Fibroblast of pulmonary artery (primary cell): ENCODE measurements at regions not wholly inside any gene's neighbourhood (a gene's known extent, or its start where the extent isn't known, plus 50 kb on each side); places are given as distances from the start of the nearest gene placed in this dataset.
A peak's percentile ranks its signal among the peaks of the same experiment; 100 is the strongest.

Experiments
- DNase-seq: peaks from one replicate; pipeline ENCODE4 v3.0.0-alpha.2; 2010; ENCODE audit warnings: low read depth
- H3K4me3 ChIP-seq: replicated peaks from 2 replicates; pipeline ENCODE4 v1.5.1; 2011; ENCODE audit warnings: low read depth, mild to moderate bottlenecking, control low read depth, low read length, moderate library complexity
- TF ChIP-seq, protein P1 (sequence below): IDR thresholded peaks from 2 replicates; pipeline ENCODE4 v1.5.1; 2011; ENCODE audit warnings: mild to moderate bottlenecking, control low read depth, low read length, inconsistent platforms; ENCODE audit errors: missing control alignments

DNA sequence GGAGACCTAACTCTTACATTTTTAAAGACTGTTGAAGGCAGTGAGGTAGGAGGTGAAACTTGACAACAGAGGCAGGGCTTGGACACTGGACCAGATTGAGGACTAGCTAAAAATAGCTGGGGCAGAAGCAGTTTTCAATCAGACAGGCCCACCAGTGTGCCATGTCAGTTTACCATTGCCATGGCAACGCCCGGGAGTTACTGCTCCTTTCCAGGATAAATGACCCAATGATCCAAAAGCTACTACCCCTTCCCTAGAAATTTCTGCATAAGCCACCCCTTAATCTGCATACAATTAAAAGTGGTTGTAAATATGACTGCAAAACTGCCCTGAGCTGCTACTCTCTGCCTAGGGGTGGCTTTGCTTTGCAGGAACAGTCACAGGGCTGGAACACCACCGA, 53.2 kb upstream of the PKP2 start:
- DNase-seq: no peak
- no peak overlapping the region for H3K4me3 ChIP-seq
- TF ChIP-seq, protein P1, sequence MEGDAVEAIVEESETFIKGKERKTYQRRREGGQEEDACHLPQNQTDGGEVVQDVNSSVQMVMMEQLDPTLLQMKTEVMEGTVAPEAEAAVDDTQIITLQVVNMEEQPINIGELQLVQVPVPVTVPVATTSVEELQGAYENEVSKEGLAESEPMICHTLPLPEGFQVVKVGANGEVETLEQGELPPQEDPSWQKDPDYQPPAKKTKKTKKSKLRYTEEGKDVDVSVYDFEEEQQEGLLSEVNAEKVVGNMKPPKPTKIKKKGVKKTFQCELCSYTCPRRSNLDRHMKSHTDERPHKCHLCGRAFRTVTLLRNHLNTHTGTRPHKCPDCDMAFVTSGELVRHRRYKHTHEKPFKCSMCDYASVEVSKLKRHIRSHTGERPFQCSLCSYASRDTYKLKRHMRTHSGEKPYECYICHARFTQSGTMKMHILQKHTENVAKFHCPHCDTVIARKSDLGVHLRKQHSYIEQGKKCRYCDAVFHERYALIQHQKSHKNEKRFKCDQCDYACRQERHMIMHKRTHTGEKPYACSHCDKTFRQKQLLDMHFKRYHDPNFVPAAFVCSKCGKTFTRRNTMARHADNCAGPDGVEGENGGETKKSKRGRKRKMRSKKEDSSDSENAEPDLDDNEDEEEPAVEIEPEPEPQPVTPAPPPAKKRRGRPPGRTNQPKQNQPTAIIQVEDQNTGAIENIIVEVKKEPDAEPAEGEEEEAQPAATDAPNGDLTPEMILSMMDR: no peak

DNA sequence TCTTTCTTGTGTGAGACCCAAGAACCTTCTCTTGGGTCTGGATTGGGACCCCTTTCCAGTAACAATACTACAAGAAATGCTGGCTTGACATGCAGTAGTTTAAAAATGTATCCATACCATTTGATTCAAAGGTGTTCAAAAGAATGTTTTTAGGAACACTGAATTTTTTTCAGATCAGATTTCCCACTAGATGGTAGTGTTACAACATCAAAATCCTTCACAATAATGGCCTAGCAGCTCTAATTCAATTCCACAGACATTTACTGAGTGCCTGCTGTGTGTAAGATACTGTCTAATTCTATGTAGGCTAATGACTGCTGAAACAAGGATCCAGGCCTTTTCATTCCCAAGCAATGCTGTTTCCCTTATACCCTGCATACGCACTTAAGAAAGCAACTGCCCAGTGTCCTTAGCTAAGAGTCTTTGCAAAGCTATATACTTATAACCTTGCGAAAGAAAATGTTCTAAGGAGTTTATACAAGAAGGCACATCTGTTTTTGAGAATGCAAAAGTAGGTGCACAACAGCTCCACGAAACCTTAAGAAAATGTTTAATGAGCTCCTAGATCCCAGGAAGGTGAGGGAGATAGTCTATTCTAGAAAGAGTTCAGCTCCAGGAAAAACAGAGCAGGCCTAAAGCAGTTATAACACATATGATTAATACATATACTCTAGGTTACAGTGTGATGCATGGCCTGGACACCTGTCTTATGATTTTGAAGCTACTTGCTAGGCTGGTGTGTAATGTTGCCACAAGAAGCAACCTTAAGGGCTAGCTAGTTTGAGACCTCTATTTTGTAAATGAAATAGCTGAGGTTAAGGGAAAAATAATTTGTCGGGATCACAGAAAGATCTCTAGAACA, 50.9 kb upstream of the PKP2 start:
- H3K4me3 ChIP-seq: no peak overlapping the region
- peak; percentile 31 for DNase-seq
- TF ChIP-seq, protein P1: no peak

DNA sequence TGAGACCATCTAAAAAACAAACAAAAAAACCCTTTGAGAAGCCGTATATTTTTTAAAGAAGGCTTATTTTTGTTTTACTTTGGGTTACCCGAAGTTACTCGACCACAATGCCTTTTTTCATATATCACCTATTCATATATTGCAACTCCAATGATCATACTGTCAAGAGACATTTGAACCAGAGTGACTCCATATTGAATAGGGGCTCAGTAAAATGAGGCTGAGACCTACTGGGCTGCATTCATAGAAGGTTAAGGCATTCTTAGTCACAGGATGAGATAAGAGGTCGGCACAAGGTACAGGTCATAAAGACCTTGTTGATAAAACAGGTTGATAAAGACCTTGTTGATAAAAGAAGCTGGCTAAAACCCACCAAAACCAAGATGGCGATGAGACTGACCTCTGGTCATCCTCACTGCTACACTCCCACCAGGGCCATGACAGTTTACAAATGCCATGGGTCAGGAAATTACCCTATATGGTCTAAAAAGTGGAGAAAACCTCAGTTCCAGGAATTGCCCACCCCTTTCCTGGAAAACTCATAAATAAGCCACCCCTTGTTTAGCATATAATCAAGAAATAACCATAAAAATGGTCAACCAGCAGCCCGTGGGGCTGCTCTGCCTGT, 50.0 kb upstream of the PKP2 start:
- TF ChIP-seq, protein P1: no peak
- H3K4me3 ChIP-seq: no peak overlapping the region
- no peak for DNase-seq
